ENCODE measurements at regions not wholly inside any gene's neighbourhood (a gene's known extent, or its start where the extent isn't known, plus 50 kb on each side); places are given as distances from the start of the nearest gene placed in this dataset.

GRCh38 chr3:117763561-117763960, 1054.0 kb downstream of the TUSC7 start:
- intact Hi-C loops (cut with DNase I): no loop called here
- no peaks in the 10 kb centered on the region for H3K27me3 ChIP-seq (ENCODE audit: low read depth)
- TF ChIP-seq CTCF (IDR thresholded peaks at IDR 0.05): no peak
- DNase-seq: no peak
- H3K27ac ChIP-seq: no peak overlapping the region
- H3K9me3 ChIP-seq: no peaks in the 10 kb centered on the region
- H3K4me3 ChIP-seq: no peak overlapping the region
- no peaks in the 10 kb centered on the region for H3K4me1 ChIP-seq
- no peak for ATAC-seq
- H3K36me3 ChIP-seq: no peaks in the 10 kb centered on the region

GRCh38 chr3:117768581-117768980, 1059.0 kb downstream of the TUSC7 start:
- H3K36me3 ChIP-seq: no peaks in the 10 kb centered on the region
- no peaks in the 10 kb centered on the region for H3K4me1 ChIP-seq
- H3K4me3 ChIP-seq: no peak overlapping the region
- no peaks in the 10 kb centered on the region for H3K9me3 ChIP-seq
- intact Hi-C loops (cut with DNase I): no loop called here
- no peak for TF ChIP-seq CTCF (IDR thresholded peaks at IDR 0.05)
- ATAC-seq (no peak), DNase-seq (no peak)
- no peak overlapping the region for H3K27ac ChIP-seq
- H3K27me3 ChIP-seq (ENCODE audit: low read depth): no peaks in the 10 kb centered on the region

GRCh38 chr3:117774130-117774529, 1064.6 kb downstream of the TUSC7 start:
- TF ChIP-seq CTCF (IDR thresholded peaks at IDR 0.05): no peak
- H3K9me3 ChIP-seq: no peaks in the 10 kb centered on the region
- H3K27ac ChIP-seq: no peak overlapping the region
- H3K4me3 ChIP-seq: no peak overlapping the region
- no peaks in the 10 kb centered on the region for H3K4me1 ChIP-seq
- no peaks in the 10 kb centered on the region for H3K27me3 ChIP-seq (ENCODE audit: low read depth)
- ATAC-seq (no peak), DNase-seq (no peak)
- H3K36me3 ChIP-seq: no peaks in the 10 kb centered on the region
- intact Hi-C loops (cut with DNase I): no loop called here

- Histone ChIP-seq H3K27ac (no peak overlapping the region), H3K4me1 (no peaks in the 10 kb centered on the region), H3K4me3 (no peak overlapping the region), H3K9me3 (no peaks in the 10 kb centered on the region), H3K36me3 (no peaks in the 10 kb centered on the region), H3K27me3 (ENCODE audit: low read depth) (no peaks in the 10 kb centered on the region)
- ATAC-seq (no peak), DNase-seq (no peak)
- intact Hi-C loops (cut with DNase I): no loop called here
- TF ChIP-seq CTCF (IDR thresholded peaks at IDR 0.05): no peak
Observed at GRCh38 chr3:117786349-117786748, 1076.8 kb downstream of the TUSC7 start.

GRCh38 chr3:117788061-117788460, 1078.5 kb downstream of the TUSC7 start:
- Histone ChIP-seq H3K4me3 (no peak overlapping the region), H3K27ac (no peak overlapping the region), H3K36me3 (no peaks in the 10 kb centered on the region), H3K4me1 (no peaks in the 10 kb centered on the region), H3K27me3 (ENCODE audit: low read depth) (no peaks in the 10 kb centered on the region), H3K9me3 (no peaks in the 10 kb centered on the region)
- intact Hi-C loops (cut with DNase I): no loop called here
- TF ChIP-seq CTCF (IDR thresholded peaks at IDR 0.05): no peak
- DNase-seq (no peak), ATAC-seq (peak; percentile 54 to 80)

- intact Hi-C loops (cut with DNase I): no loop called here
- no peak for TF ChIP-seq CTCF (IDR thresholded peaks at IDR 0.05)
- Histone ChIP-seq H3K4me1 (no peaks in the 10 kb centered on the region), H3K9me3 (no peaks in the 10 kb centered on the region), H3K4me3 (no peak overlapping the region), H3K36me3 (no peaks in the 10 kb centered on the region), H3K27me3 (ENCODE audit: low read depth) (no peaks in the 10 kb centered on the region), H3K27ac (no peak overlapping the region)
- DNase-seq (no peak), ATAC-seq (peak in 1 of 2 donors; percentile 35)
Observed at GRCh38 chr3:117788506-117788905, 1078.9 kb downstream of the TUSC7 start.

All from lower lobe of right lung (tissue), 2 donors.